Neural progenitor cell (in vitro differentiated cells): ENCODE measurements at regions not wholly inside any gene's neighbourhood (a gene's known extent, or its start where the extent isn't known, plus 50 kb on each side); places are given as distances from the start of the nearest gene placed in this dataset.

Experiments
- DNase-seq: peaks from one replicate; pipeline ENCODE4 v3.0.0-alpha.2; 2016; ENCODE audit warnings: low spot score
- H2AFZ ChIP-seq: fragments of 200-600 bp; sonication (generic); replicated peaks from 2 replicates; pipeline ENCODE4 v1.6.1; 2016; ENCODE audit warnings: antibody characterized with exemption
- H3F3A ChIP-seq: fragments of 200-600 bp; sonication (generic); 2 replicates; pipeline ENCODE4 v1.6.1; 2016; ENCODE audit warnings: antibody characterized with exemption, low read depth
- H3K27ac ChIP-seq: fragments of 200-600 bp; sonication (generic); 2 replicates; pipeline ENCODE4 v1.5.1; 2016; ENCODE audit warnings: mild to moderate bottlenecking
- H3K27me3 ChIP-seq: fragments of 200-600 bp; sonication (generic); 2 replicates; pipeline ENCODE4 v1.6.1; 2016; ENCODE audit warnings: mild to moderate bottlenecking, moderate library complexity
- H3K36me3 ChIP-seq: fragments of 200-600 bp; sonication (generic); 2 replicates; pipeline ENCODE4 v1.5.1; 2016
- H3K4me1 ChIP-seq: fragments of 200-600 bp; sonication (generic); 2 replicates; pipeline ENCODE4 v1.6.1; 2016; ENCODE audit warnings: mixed run types
- H3K4me2 ChIP-seq: fragments of 200-600 bp; sonication (generic); 2 replicates; pipeline ENCODE4 v1.6.1; 2016
- H3K4me3 ChIP-seq: fragments of 200-600 bp; sonication (generic); 2 replicates; pipeline ENCODE4 v1.5.1; 2016
- H3K79me2 ChIP-seq: fragments of 200-600 bp; sonication (generic); 2 replicates; pipeline ENCODE4 v1.6.1; 2016; ENCODE audit warnings: low read depth
- H3K9ac ChIP-seq: fragments of 200-600 bp; sonication (generic); 2 replicates; pipeline ENCODE4 v1.6.1; 2016
- H3K9me3 ChIP-seq: fragments of 200-600 bp; sonication (generic); 2 replicates; pipeline ENCODE4 v1.5.1; 2016; ENCODE audit warnings: low read depth
- H4K20me1 ChIP-seq: fragments of 200-600 bp; sonication (generic); 2 replicates; pipeline ENCODE4 v1.6.1; 2016; ENCODE audit warnings: low read depth
- H3K27ac Mint-ChIP-seq: 3 replicates; pipeline ENCODE4 v1.8.0; 2021; ENCODE audit warnings: mixed read lengths
- H3K27me3 Mint-ChIP-seq: 2 replicates; pipeline ENCODE4 v1.8.0; 2022; ENCODE audit warnings: low read depth, mild to moderate bottlenecking, inconsistent platforms, moderate library complexity, mixed read lengths; ENCODE audit not compliant: insufficient read depth
- H3K36me3 Mint-ChIP-seq: 3 replicates; pipeline ENCODE4 v1.8.0; 2021; ENCODE audit warnings: mixed read lengths
- H3K4me1 Mint-ChIP-seq: 3 replicates; pipeline ENCODE4 v1.8.0; 2021; ENCODE audit warnings: mixed read lengths
- H3K4me3 Mint-ChIP-seq: 3 replicates; pipeline ENCODE4 v1.8.0; 2021; ENCODE audit warnings: mild to moderate bottlenecking, moderate library complexity, mixed read lengths
- H3K9me3 Mint-ChIP-seq: 3 replicates; pipeline ENCODE4 v1.8.0; 2020; ENCODE audit warnings: mixed read lengths
- EZH2 ChIP-seq: fragments of 200-600 bp; sonication (generic); IDR thresholded peaks from 2 replicates; pipeline ENCODE4 v1.6.1; 2017; ENCODE audit warnings: antibody characterized with exemption, mild to moderate bottlenecking, moderate library complexity
- EZH2phosphoT487 ChIP-seq: fragments of 200-600 bp; sonication (generic); IDR thresholded peaks from 2 replicates; pipeline ENCODE4 v1.6.1; 2017; ENCODE audit warnings: antibody characterized with exemption
- TF ChIP-seq, protein P1 (sequence below): fragments of 200-600 bp; sonication (generic); IDR thresholded peaks from 2 replicates; pipeline ENCODE4 v1.5.1; 2017; ENCODE audit warnings: antibody characterized with exemption, mild to moderate bottlenecking

DNA sequence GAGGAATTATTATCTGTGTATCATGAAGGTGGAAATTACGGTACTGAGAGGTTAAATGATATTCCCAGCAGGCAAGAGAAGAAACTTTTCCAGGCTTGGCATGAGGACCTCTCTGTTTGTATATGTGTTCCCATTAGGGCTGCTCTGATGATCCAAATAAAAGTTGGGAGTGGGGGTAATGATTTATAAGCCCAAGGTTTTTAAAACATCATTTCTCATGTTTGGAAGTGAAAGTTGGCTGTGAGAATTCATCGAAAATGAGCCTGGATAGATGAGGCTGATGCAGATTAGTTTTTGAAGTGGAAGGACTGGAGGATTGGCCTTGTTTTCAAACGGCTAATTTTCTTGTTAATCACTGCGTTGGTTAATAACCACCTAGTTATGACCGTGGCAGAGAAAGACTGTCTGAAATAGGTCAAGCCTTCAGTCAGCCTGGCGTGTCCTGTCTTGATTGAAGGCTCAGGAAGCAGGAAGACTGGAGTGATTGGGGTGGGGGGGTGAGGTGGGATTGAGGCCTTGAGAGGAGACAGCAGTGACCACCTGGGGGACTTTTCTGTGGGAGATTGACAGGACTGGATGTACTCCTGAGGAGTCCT lies 391.0 kb upstream of the WWC1 start:
- H3K36me3 Mint-ChIP-seq: no peaks in the 10 kb centered on the region
- Histone ChIP-seq H3K79me2 (no peaks in the 10 kb centered on the region), H4K20me1 (no peaks in the 10 kb centered on the region), H3K9ac (no peak overlapping the region), H3K4me3 (no peak overlapping the region), H3K4me1 (peaks cover 20% of the 10 kb centered on the region), H3K36me3 (no peaks in the 10 kb centered on the region), H3K4me2 (no peak overlapping the region), H2AFZ (no peak overlapping the region), H3K27me3 (no peaks in the 10 kb centered on the region), H3F3A (peaks cover under 1% of the 10 kb centered on the region), H3K27ac (no peak overlapping the region), H3K9me3 (no peaks in the 10 kb centered on the region)
- DNase-seq: no peak
- no peak overlapping the region for H3K27ac Mint-ChIP-seq
- peaks cover 3% of the 10 kb centered on the region for H3K9me3 Mint-ChIP-seq
- no peak for TF ChIP-seq EZH2phosphoT487
- no peak for TF ChIP-seq EZH2
- TF ChIP-seq, protein P1, sequence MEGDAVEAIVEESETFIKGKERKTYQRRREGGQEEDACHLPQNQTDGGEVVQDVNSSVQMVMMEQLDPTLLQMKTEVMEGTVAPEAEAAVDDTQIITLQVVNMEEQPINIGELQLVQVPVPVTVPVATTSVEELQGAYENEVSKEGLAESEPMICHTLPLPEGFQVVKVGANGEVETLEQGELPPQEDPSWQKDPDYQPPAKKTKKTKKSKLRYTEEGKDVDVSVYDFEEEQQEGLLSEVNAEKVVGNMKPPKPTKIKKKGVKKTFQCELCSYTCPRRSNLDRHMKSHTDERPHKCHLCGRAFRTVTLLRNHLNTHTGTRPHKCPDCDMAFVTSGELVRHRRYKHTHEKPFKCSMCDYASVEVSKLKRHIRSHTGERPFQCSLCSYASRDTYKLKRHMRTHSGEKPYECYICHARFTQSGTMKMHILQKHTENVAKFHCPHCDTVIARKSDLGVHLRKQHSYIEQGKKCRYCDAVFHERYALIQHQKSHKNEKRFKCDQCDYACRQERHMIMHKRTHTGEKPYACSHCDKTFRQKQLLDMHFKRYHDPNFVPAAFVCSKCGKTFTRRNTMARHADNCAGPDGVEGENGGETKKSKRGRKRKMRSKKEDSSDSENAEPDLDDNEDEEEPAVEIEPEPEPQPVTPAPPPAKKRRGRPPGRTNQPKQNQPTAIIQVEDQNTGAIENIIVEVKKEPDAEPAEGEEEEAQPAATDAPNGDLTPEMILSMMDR: no peak
- peaks cover 2% of the 10 kb centered on the region for H3K27me3 Mint-ChIP-seq
- no peak overlapping the region for H3K4me3 Mint-ChIP-seq
- H3K4me1 Mint-ChIP-seq: peaks cover 56% of the 10 kb centered on the region

DNA sequence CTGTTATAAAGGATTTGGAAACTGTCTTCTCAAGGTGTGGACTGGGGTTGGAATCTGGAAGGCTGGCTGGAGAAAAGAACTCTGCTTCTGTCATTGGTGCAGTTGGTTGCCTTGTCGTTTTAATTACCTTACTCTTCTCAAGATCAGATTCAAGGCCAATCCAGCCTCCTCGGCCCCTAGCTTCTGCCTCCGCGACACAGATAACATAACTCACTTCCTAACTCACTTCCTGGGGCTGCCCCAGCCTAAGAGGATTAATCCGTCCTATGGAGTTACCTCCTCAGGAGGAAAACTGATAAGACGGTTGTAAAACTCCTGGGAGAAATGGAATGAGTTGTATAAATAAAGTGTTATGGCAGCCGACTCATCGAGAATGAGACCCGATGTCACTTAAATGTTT lies 389.1 kb upstream of the WWC1 start:
- Mint-ChIP-seq H3K27ac (no peak overlapping the region), H3K36me3 (no peaks in the 10 kb centered on the region), H3K4me1 (peaks cover 57% of the 10 kb centered on the region), H3K9me3 (peaks cover 3% of the 10 kb centered on the region), H3K4me3 (no peak overlapping the region), H3K27me3 (peaks cover 2% of the 10 kb centered on the region)
- Histone ChIP-seq H3K27ac (no peak overlapping the region), H3K4me1 (peaks cover 28% of the 10 kb centered on the region), H2AFZ (no peak overlapping the region), H3K9ac (no peak overlapping the region), H3F3A (peaks cover 12% of the 10 kb centered on the region), H3K36me3 (no peaks in the 10 kb centered on the region), H3K4me3 (no peak overlapping the region), H4K20me1 (no peaks in the 10 kb centered on the region), H3K4me2 (no peak overlapping the region), H3K79me2 (no peaks in the 10 kb centered on the region), H3K9me3 (no peaks in the 10 kb centered on the region), H3K27me3 (no peaks in the 10 kb centered on the region)
- TF ChIP-seq EZH2phosphoT487: no peak
- TF ChIP-seq, protein P1: no peak
- no peak for TF ChIP-seq EZH2
- DNase-seq: no peak

DNA sequence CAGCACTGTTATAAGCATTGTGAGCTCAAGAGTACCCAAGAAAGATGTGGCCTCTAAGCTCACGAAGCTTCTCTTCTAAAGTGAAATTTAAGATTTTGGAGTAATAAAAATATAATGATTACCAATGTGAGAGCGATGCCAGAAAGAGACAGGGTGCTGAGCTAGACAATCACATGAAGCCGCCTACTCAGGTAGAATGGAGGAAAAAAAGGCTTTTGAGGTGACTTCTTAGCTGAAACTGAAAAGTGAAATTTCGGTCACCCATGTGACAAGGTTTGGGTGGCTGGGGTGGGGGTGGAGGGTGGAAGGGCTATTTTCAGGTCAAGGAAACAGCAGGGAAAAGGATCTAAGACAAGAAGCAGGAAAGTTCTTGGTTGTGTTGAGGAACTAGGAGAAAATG lies 388.2 kb upstream of the WWC1 start:
- no peak for DNase-seq
- no peaks in the 10 kb centered on the region for H3K79me2 ChIP-seq
- H3K27ac ChIP-seq: no peak overlapping the region
- Mint-ChIP-seq H3K27ac (no peak overlapping the region), H3K27me3 (peaks cover 2% of the 10 kb centered on the region), H3K9me3 (peaks cover 3% of the 10 kb centered on the region), H3K4me3 (no peak overlapping the region), H3K4me1 (peaks cover 53% of the 10 kb centered on the region), H3K36me3 (no peaks in the 10 kb centered on the region)
- no peaks in the 10 kb centered on the region for H3K27me3 ChIP-seq
- H3K9ac ChIP-seq: no peak overlapping the region
- H4K20me1 ChIP-seq: no peaks in the 10 kb centered on the region
- H3K36me3 ChIP-seq: no peaks in the 10 kb centered on the region
- no peak overlapping the region for H3K4me2 ChIP-seq
- TF ChIP-seq EZH2phosphoT487: no peak
- no peaks in the 10 kb centered on the region for H3K9me3 ChIP-seq
- no peak overlapping the region for H2AFZ ChIP-seq
- H3F3A ChIP-seq: peaks cover 12% of the 10 kb centered on the region
- peaks cover 22% of the 10 kb centered on the region for H3K4me1 ChIP-seq
- H3K4me3 ChIP-seq: no peak overlapping the region

DNA sequence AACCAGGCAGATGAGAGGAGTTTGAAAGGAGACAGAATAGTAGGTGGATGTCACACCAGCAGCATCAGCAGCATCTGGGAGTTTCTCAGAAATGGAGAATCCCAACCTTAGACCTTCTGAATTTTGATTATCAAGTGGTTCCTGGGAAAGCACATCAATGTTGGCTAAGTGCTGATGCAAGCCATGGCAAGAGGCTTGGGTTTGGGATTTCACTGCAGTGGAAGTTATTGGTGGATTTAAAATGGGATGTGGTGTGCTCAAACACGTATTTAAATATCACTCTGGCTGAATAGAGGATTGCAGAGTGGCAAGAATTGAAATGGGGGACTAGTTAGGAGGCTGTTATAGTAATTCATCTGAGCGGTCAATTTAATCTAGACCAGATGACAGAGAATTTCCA lies 387.8 kb upstream of the WWC1 start:
- H2AFZ ChIP-seq: no peak overlapping the region
- H3K79me2 ChIP-seq: no peaks in the 10 kb centered on the region
- H3K36me3 ChIP-seq: no peaks in the 10 kb centered on the region
- H3K4me3 ChIP-seq: no peak overlapping the region
- Mint-ChIP-seq H3K4me3 (no peak overlapping the region), H3K4me1 (peaks cover 49% of the 10 kb centered on the region), H3K27me3 (peaks cover 2% of the 10 kb centered on the region), H3K36me3 (no peaks in the 10 kb centered on the region), H3K27ac (no peak overlapping the region), H3K9me3 (peaks cover under 1% of the 10 kb centered on the region)
- H3K4me2 ChIP-seq: no peak overlapping the region
- no peaks in the 10 kb centered on the region for H3K9me3 ChIP-seq
- no peak for DNase-seq
- peaks cover 18% of the 10 kb centered on the region for H3K4me1 ChIP-seq
- H4K20me1 ChIP-seq: no peaks in the 10 kb centered on the region
- H3K27ac ChIP-seq: no peak overlapping the region
- peaks cover 12% of the 10 kb centered on the region for H3F3A ChIP-seq
- H3K27me3 ChIP-seq: no peaks in the 10 kb centered on the region
- no peak overlapping the region for H3K9ac ChIP-seq
- no peak for TF ChIP-seq EZH2
